ENCODE measurements at regions not wholly inside any gene's neighbourhood (a gene's known extent, or its start where the extent isn't known, plus 50 kb on each side); places are given as distances from the start of the nearest gene placed in this dataset.

DNA sequence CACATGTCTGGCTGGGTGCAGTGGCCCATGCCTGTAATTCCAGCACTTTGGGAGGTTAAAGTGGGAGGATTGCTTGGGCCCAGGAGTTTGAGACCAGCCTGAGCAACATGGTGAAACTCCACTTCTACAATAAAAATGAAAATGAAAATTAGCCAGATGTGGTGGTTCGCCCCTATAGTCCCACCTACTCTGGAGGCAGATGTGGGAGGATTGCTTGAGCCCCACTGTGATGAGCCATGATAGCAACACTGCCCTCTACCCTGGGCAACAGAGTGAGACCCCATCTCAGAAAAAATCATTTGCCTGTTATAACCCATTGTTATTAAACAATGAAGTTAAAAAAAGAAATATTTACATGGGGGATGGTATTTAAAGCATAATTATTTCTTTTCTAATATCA, 240.1 kb upstream of the ZPLD1 start:
- DNase-seq: no peak

GRCh38 chr3:102195198-102195948, 239.4 kb upstream of the ZPLD1 start:
- no peak for DNase-seq

GRCh38 chr3:102200126-102200525, 234.7 kb upstream of the ZPLD1 start:
- DNase-seq: no peak

- no peak for DNase-seq
These were observed 234.3 kb upstream of the ZPLD1 start for GRCh38 chr3:102200560-102200959.

- no peak for DNase-seq
These were observed 229.2 kb upstream of the ZPLD1 start for GRCh38 chr3:102205647-102206046.

DNA sequence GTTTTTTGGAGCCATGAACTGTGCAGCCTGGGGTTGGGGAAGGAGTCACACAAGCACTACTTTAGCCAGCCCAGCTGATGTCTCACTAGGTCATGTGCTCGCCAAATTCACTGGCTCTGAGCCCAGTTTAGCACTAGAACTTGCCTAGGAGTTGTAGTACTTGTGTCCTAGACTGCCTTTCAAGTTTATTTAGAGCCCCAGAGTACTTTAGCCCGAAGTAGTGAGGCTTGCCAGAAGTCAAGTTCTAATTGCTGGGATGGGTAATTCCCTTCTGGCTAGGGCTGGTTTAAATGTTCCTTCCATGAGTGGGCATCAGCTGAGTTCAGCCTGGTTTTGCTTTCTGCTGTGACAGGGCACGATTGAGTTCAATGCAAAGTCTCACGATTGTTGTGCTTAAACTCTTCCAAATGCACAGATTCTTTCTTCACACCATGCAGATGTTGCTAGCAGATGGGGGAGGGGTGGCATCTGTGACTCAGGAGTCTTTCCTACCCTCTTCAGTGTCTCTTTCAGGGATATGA, 228.2 kb upstream of the ZPLD1 start:
- DNase-seq: no peak

GRCh38 chr3:102207151-102207571, 227.7 kb upstream of the ZPLD1 start:
- no peak for DNase-seq

GRCh38 chr3:102215166-102215565, 219.6 kb upstream of the ZPLD1 start:
- DNase-seq: no peak

GRCh38 chr3:102223132-102223531, 211.7 kb upstream of the ZPLD1 start:
- no peak for DNase-seq

GRCh38 chr3:102224171-102224570, 210.6 kb upstream of the ZPLD1 start:
- DNase-seq: no peak

DNA sequence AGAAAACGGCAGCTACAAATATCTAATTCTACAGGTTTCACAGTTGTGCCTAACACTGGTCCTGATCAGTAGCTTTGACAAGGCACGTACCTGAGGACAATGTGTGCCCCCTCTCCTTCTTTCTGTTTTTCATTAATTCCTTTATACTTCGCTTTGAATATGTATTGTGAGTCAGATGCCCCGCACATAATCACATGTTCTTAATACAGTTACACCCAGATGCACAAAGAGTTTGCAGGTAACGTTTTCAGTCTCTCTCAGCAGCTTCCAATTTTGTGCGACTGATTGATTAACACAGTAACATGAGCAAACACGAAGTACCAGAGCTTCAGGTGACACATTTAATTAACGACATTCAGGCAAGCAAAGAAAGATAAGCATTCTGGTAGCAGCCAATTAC, 209.8 kb upstream of the ZPLD1 start:
- DNase-seq: no peak

DNA sequence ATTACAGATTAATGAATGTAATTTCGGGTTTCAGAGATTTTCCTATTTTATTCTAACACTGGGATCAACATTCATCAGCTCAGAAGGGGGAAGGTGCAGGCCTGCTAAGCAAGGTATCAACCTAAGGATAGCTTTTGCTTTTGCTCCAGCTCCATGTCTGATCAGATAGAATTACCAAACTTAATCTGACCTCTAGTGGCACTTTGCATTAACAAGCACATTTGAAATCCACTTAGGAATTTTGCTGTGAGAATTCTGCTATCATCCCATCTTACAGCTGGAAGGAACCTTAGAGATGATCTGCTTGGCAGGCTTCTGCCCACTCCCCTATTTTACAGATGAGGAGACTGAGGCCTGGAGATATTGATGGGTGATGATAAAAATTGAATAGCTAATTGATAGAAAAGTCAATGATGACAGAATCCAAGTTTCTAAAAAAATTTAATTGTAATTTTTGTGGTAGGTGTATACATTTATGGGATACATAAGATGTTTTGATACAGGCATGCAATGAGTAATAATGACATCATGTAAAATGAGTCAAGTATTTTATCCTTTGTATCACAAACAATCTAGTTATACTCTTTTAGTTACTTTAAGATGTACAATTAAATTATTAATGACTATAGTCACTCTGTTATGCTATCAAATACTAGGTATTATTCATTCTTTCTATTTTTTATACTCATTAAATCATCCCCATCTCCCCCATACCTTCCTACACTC, 209.2 kb upstream of the ZPLD1 start:
- DNase-seq: peak; percentile 52

GRCh38 chr3:102226463-102226862, 208.4 kb upstream of the ZPLD1 start:
- no peak for DNase-seq

DNA sequence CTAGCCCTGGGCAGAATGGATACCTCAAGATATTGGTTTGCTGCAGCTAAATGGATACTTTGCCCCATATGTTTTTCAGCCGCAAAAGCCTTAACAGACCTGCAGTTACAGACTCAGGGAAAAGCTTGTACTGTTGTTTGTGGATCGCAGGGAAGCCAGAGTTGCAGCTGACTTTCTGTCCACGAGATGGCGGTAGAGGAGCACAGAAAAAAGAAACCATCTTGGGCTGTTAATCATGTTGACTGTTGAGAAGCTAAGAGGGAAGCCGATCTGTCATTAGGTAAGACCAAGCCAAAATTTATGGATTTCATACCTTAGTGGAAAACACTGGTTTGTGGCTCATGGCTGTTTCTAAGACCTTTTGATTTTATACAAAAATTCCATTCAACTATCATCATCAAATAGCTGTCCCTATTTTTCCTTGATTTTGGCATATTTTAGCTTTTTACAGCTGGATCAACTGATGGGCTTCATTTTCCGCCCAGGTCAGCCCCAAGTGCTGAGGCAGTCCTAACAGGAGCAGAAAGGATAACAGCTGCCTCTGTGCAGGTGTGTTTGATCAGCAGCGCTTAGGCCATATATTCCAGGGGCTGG, 205.7 kb upstream of the ZPLD1 start:
- peak; percentile 49 for DNase-seq

- no peak for DNase-seq
These were observed 204.8 kb upstream of the ZPLD1 start for GRCh38 chr3:102230057-102230456.

GRCh38 chr3:102233881-102234280, 200.9 kb upstream of the ZPLD1 start:
- DNase-seq: no peak

- no peak for DNase-seq
These were observed 199.1 kb upstream of the ZPLD1 start for GRCh38 chr3:102235679-102236078.

DNA sequence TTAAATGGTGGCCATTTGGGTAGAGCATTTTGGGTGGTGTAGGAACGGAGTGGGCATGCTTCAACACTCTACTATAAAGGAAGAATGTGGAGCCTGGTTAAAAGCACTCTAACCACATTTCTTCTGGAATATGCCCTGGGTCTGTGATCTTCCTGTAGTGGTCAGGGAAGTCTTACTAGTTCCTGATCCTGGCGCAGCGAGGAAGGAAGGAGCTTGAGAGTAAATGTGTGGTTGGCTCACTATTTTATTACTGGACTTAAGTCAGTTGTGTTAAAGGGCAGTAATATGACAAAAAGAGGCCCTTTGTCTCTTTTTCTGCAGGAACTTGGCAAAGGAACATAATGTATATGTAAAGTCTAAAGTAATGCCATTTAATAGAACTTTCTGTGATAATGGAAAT, 197.6 kb upstream of the ZPLD1 start:
- no peak for DNase-seq

DNA sequence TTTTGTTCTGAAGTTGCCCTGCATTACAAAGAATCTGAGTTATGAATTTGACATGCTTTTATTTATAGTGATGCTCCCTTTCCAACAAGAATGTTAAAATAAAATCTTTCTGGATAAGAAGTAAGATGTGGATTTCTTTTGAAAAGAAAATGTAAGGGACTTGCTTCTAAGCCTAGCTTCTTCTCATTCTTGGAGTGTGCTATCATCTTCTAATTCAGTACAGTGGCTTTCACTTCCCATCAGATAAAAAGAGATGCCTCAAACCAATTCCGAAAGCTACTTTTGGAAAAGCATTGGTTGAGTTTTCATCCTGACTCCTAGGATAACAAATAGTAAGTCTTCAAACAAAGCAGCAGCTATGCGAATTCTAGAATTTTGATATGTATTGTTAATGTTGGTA, 197.0 kb upstream of the ZPLD1 start:
- DNase-seq: no peak

DNA sequence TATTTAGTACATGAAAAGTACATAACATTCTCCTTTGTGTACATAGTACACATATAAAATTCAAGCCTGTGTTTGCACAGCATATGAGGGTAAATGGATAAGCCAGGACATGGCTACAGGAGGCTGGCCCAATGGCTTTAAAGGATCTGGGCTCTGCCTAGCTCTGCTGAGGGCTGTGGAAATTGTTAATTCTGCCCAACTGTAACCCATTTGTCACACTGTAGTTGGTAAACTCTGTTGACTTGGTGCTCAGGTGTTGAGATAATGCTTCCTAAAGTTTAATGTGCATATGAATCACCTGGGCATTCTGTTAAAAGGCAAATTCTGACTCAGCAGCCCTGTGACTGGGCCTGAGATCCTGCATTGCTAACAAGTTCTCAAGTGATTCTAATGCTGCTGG, 196.5 kb upstream of the ZPLD1 start:
- DNase-seq: no peak

- DNase-seq: no peak
These were observed 194.1 kb upstream of the ZPLD1 start for GRCh38 chr3:102240720-102241119.

DNA sequence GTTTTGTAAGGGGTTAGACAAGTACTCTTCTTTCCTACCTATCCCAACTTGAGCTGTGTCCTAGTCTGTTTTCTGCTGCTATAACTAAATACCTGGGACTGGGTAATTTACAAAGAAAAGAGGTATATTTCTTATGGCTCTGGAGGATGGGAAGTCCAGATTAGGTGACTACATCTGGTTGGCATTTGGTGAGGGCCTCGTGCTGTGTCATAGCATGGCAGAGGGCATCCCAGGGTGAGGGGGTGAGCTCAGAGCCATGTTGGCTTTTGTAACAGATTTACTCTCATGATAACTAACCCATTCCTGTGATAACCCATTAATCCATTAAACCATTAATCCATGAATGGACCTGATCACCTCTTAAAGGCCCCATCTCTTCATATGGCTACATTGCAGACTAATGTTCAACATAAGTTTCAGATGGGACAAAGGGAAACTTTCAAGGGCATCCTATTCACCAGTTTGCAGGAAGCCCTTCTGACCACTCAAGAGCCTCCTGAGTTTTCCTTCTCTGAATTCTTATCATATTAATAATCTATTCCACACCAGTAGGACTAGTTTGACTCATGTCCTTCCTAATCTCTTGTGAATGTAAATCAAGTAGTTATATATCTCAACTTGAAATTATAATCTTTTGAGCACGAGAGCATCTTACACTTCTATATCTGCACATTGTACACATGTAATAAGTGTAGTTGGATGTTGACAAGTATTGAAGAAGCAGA, 185.7 kb upstream of the ZPLD1 start:
- no peak for DNase-seq

DNA sequence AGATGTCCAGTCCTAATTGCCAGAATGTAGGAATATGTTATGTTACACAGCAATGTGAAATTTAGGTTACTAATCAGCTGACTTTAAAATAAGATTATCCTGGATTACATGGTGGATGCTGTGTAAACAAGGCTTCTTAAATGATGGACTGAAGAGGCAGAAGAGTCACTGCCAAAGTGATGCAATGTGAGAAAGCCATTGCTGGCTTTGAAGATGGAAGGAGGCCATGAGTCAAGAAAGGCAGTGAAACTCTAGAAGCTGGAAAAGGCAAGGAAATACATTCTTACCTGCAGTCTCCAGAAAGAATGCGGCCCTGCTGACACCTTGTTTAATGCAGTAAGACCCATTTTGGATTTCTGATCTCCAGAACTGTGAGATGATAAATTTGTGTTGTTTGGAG, 179.1 kb upstream of the ZPLD1 start:
- DNase-seq: no peak
